Kidney (tissue), 13 donors: ENCODE measurements at regions not wholly inside any gene's neighbourhood (a gene's known extent, or its start where the extent isn't known, plus 50 kb on each side); places are given as distances from the start of the nearest gene placed in this dataset.

Experiments
- DNase-seq, 5 donors: peaks; one replicate each; pipeline ENCODE4 v3.0.0-alpha.2; 2013 to 2020
- FAIRE-seq: peaks from 2 replicates; lab custom pipeline; 2012; peaks lifted over from hg19 to GRCh38; lab: Jason Lieb, UNC
- H3K27ac ChIP-seq, 2 donors: one replicate each; pipeline ENCODE4 v1.7.0; 2013; ENCODE audit warnings: low read depth in 2 of 2, low read length in 2 of 2, inconsistent platforms in 1 of 2
- H3K27me3 ChIP-seq: one replicate; pipeline ENCODE4 v1.7.1; 2013; ENCODE audit warnings: low read length, inconsistent platforms; ENCODE audit not compliant: control insufficient read depth, insufficient read depth
- H3K36me3 ChIP-seq, 3 donors: one replicate each; pipeline versions ENCODE4 v1.7.0 to v1.7.1; 2013; ENCODE audit warnings: low read length in 3 of 3, control low read depth in 1 of 3, inconsistent platforms in 1 of 3; ENCODE audit not compliant: insufficient read depth in 3 of 3, control insufficient read depth in 2 of 3
- H3K4me1 ChIP-seq, 3 donors: one replicate each; pipeline versions ENCODE4 v1.7.0 to v1.7.1; 2013; ENCODE audit warnings: low read length in 3 of 3, inconsistent platforms in 1 of 3, low read depth in 1 of 3; ENCODE audit not compliant: control insufficient read depth in 2 of 3, insufficient read depth in 2 of 3
- H3K4me3 ChIP-seq, 3 donors: one replicate each; pipeline versions ENCODE4 v1.7.0 to v1.8.1; 2013; ENCODE audit warnings: low read length in 3 of 3, control low read depth in 1 of 3, inconsistent platforms in 1 of 3
- H3K9ac ChIP-seq, 3 donors: one replicate each; pipeline versions ENCODE4 v1.7.0 to v1.7.1; 2013; ENCODE audit warnings: low read length in 3 of 3, control low read depth in 1 of 3, inconsistent platforms in 1 of 3
- H3K9me3 ChIP-seq, 3 donors: one replicate each; pipeline versions ENCODE4 v1.7.0 to v1.7.1; 2013; ENCODE audit warnings: low read length in 3 of 3, control low read depth in 1 of 3, inconsistent platforms in 1 of 3; ENCODE audit not compliant: control insufficient read depth in 2 of 3, insufficient read depth in 1 of 3
- CTCF ChIP-seq: IDR thresholded peaks from 3 replicates; pipeline ENCODE4 v1.5.1; 2012; ENCODE audit warnings: mild to moderate bottlenecking, moderate library complexity, borderline replicate concordance; ENCODE audit not compliant: insufficient read depth; ENCODE audit errors: extremely low read depth
- intact Hi-C: fragments of 100-400 bp; cut with DNase I; formaldehyde crosslinking; loops from one replicate; pipeline ENCODE4 v1.11.1; 2022
- donor health status: control.
- donor health status: control.
- donor health status: control.
- donor health status: control.
- donor health status: control.
- donor health status: DM: yes; HTN: yes; CAD: no.
- donor health status: Normal renal cell carcinoma (clear cell type).

- Histone ChIP-seq H3K27me3 (no peaks in the 10 kb centered on the region), H3K27ac (no peak overlapping the region), H3K9ac (no peak overlapping the region), H3K4me3 (no peak overlapping the region), H3K36me3 (no peaks in the 10 kb centered on the region), H3K4me1 (no peaks in the 10 kb centered on the region), H3K9me3 (no peaks in the 10 kb centered on the region)
- intact Hi-C loops = no loop called here
- TF ChIP-seq CTCF = no peak
- DNase-seq (no peak), FAIRE-seq (no peak)
These were observed 136.8 kb upstream of the IGSF21 start for GRCh38 chr1:17970757-17971156.

- H3K36me3 ChIP-seq = no peaks in the 10 kb centered on the region
- H3K9ac ChIP-seq = no peak overlapping the region
- FAIRE-seq (no peak), DNase-seq (no peak)
- no peaks in the 10 kb centered on the region for H3K9me3 ChIP-seq
- H3K27ac ChIP-seq = no peak overlapping the region
- TF ChIP-seq CTCF = no peak
- intact Hi-C loops = no loop called here
- H3K4me3 ChIP-seq = no peak overlapping the region
- H3K27me3 ChIP-seq = no peaks in the 10 kb centered on the region
- H3K4me1 ChIP-seq = no peaks in the 10 kb centered on the region
These were observed 133.9 kb upstream of the IGSF21 start for GRCh38 chr1:17973694-17974093.

- no peak overlapping the region for H3K27ac ChIP-seq
- H3K9me3 ChIP-seq = no peaks in the 10 kb centered on the region
- H3K27me3 ChIP-seq = no peaks in the 10 kb centered on the region
- no peak overlapping the region for H3K9ac ChIP-seq
- H3K36me3 ChIP-seq = no peaks in the 10 kb centered on the region
- FAIRE-seq = no peak
- peak in 1 of 5 donors; percentile 6 for DNase-seq
- TF ChIP-seq CTCF = no peak
- intact Hi-C loops = no loop called here
- H3K4me3 ChIP-seq = no peak overlapping the region
- no peaks in the 10 kb centered on the region for H3K4me1 ChIP-seq
These were observed 130.7 kb upstream of the IGSF21 start for GRCh38 chr1:17976854-17977253.

- TF ChIP-seq CTCF = no peak
- no peak overlapping the region for H3K9ac ChIP-seq
- DNase-seq (no peak), FAIRE-seq (no peak)
- H3K4me1 ChIP-seq = no peaks in the 10 kb centered on the region
- no peak overlapping the region for H3K4me3 ChIP-seq
- intact Hi-C loops = no loop called here
- H3K9me3 ChIP-seq = no peaks in the 10 kb centered on the region
- H3K27ac ChIP-seq = no peak overlapping the region
- no peaks in the 10 kb centered on the region for H3K36me3 ChIP-seq
- no peaks in the 10 kb centered on the region for H3K27me3 ChIP-seq
These were observed 129.6 kb upstream of the IGSF21 start for GRCh38 chr1:17978016-17978415.
